Lower leg skin (tissue), 3 donors: ENCODE measurements at regions not wholly inside any gene's neighbourhood (a gene's known extent, or its start where the extent isn't known, plus 50 kb on each side); places are given as distances from the start of the nearest gene placed in this dataset.

Source experiments
- POLR2A ChIP-seq, 2 donors: fragments of 450-650 bp; IDR thresholded peaks; one replicate each; pipeline ENCODE4 v1.6.1; 2016 to 2017; ENCODE audit warnings: antibody characterized with exemption in 2 of 2, mild to moderate bottlenecking in 1 of 2, moderate library complexity in 1 of 2
- TF ChIP-seq, protein P1 (sequence below), 3 donors: fragments of 450-650 bp; IDR thresholded peaks; one replicate each; pipeline ENCODE4 v1.5.1; 2016; ENCODE audit warnings: antibody characterized with exemption in 3 of 3, mild to moderate bottlenecking in 3 of 3, moderate library complexity in 2 of 3

DNA sequence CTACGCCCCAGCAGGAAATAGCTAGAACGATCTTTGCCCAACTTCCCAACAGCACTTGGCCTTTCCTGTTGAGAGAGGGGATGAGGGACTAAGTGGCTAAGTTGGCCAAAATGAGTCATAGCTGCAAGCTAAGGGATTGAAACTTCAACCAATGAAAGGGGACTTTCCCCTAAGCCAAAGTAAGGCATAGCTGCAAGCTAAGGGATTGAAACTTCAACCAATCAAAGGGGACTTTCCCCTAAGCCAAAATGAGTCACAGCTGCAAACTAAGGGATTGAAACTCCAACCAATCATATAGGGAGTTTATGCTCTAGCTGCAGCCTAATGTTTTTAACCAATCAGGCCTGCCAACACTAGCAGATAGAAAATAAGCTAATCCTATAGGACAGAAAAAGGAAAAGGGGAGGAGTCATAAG is 100.5 kb upstream of the SSTR1 start:
- TF ChIP-seq, protein P1, sequence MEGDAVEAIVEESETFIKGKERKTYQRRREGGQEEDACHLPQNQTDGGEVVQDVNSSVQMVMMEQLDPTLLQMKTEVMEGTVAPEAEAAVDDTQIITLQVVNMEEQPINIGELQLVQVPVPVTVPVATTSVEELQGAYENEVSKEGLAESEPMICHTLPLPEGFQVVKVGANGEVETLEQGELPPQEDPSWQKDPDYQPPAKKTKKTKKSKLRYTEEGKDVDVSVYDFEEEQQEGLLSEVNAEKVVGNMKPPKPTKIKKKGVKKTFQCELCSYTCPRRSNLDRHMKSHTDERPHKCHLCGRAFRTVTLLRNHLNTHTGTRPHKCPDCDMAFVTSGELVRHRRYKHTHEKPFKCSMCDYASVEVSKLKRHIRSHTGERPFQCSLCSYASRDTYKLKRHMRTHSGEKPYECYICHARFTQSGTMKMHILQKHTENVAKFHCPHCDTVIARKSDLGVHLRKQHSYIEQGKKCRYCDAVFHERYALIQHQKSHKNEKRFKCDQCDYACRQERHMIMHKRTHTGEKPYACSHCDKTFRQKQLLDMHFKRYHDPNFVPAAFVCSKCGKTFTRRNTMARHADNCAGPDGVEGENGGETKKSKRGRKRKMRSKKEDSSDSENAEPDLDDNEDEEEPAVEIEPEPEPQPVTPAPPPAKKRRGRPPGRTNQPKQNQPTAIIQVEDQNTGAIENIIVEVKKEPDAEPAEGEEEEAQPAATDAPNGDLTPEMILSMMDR (IDR thresholded peaks at IDR 0.05), result no peak
- TF ChIP-seq POLR2A (IDR thresholded peaks at IDR 0.05), result no peak
